H9 (cell line): ENCODE measurements at regions not wholly inside any gene's neighbourhood (a gene's known extent, or its start where the extent isn't known, plus 50 kb on each side); places are given as distances from the start of the nearest gene placed in this dataset.

Experiments used
- DNase-seq: peaks from one replicate; pipeline ENCODE4 v3.0.0-alpha.2; 2017
- H2AFZ ChIP-seq: one replicate; pipeline ENCODE4 v1.6.1; 2013; ENCODE audit warnings: mild to moderate bottlenecking, low read length, control low read depth, moderate library complexity
- H2AK5ac ChIP-seq: 2 replicates; pipeline ENCODE4 v1.6.1; 2013; ENCODE audit warnings: low read length, control low read depth, mixed read lengths; ENCODE audit not compliant: insufficient read length
- H2BK120ac ChIP-seq: one replicate; pipeline ENCODE4 v1.6.1; 2013; ENCODE audit warnings: low read depth, mild to moderate bottlenecking, low read length, control low read depth, inconsistent platforms; ENCODE audit not compliant: poor library complexity, severe bottlenecking
- H2BK12ac ChIP-seq: 2 replicates; pipeline ENCODE4 v1.6.1; 2013; ENCODE audit warnings: low read length, control low read depth, mixed read lengths, low read depth; ENCODE audit not compliant: insufficient read length
- H2BK15ac ChIP-seq: 2 replicates; pipeline ENCODE4 v1.6.1; 2013; ENCODE audit warnings: low read depth, low read length, control low read depth
- H2BK20ac ChIP-seq: one replicate; pipeline ENCODE4 v1.6.1; 2013; ENCODE audit warnings: low read depth, mild to moderate bottlenecking, low read length, control low read depth, inconsistent platforms; ENCODE audit not compliant: poor library complexity, severe bottlenecking
- H2BK5ac ChIP-seq: 2 replicates; pipeline ENCODE4 v1.6.1; 2013; ENCODE audit warnings: low read length, control low read depth, mixed read lengths; ENCODE audit not compliant: insufficient read length
- H3K14ac ChIP-seq: 2 replicates; pipeline ENCODE4 v1.6.1; 2013; ENCODE audit warnings: low read length, control low read depth; ENCODE audit not compliant: insufficient read depth
- H3K18ac ChIP-seq: 2 replicates; pipeline ENCODE4 v1.6.1; 2013; ENCODE audit warnings: low read depth, mild to moderate bottlenecking, mixed read lengths, low read length, control low read depth; ENCODE audit not compliant: insufficient read length
- H3K23ac ChIP-seq: 2 replicates; pipeline ENCODE4 v1.6.1; 2013; ENCODE audit warnings: low read length, control low read depth, mixed read lengths, low read depth; ENCODE audit not compliant: insufficient read length
- H3K23me2 ChIP-seq: 2 replicates; pipeline ENCODE4 v1.6.1; 2013; ENCODE audit warnings: low read depth, mild to moderate bottlenecking, mixed read lengths, low read length, control low read depth; ENCODE audit not compliant: insufficient read length, poor library complexity, severe bottlenecking
- H3K27ac ChIP-seq: 2 replicates; pipeline ENCODE4 v1.5.1; 2013; ENCODE audit warnings: low read length, control low read depth, mixed read lengths, low read depth; ENCODE audit not compliant: insufficient read length
- H3K27me3 ChIP-seq: 2 replicates; pipeline ENCODE4 v1.6.1; 2013; ENCODE audit warnings: low read length, control low read depth, inconsistent platforms; ENCODE audit not compliant: insufficient read depth
- H3K4ac ChIP-seq: 2 replicates; pipeline ENCODE4 v1.6.1; 2013; ENCODE audit warnings: low read depth, mild to moderate bottlenecking, control low read depth, inconsistent platforms, low read length, moderate library complexity
- H3K4me1 ChIP-seq: 2 replicates; pipeline ENCODE4 v1.6.1; 2013; ENCODE audit warnings: low read length, control low read depth, inconsistent platforms; ENCODE audit not compliant: insufficient read depth
- H3K4me2 ChIP-seq: 2 replicates; pipeline ENCODE4 v1.6.1; 2013; ENCODE audit warnings: low read length, control low read depth, mixed read lengths; ENCODE audit not compliant: insufficient read length, insufficient read depth
- H3K56ac ChIP-seq: 2 replicates; pipeline ENCODE4 v1.6.1; 2013; ENCODE audit warnings: low read depth, mild to moderate bottlenecking, mixed read lengths, low read length, control low read depth; ENCODE audit not compliant: insufficient read length
- H3K79me1 ChIP-seq: 2 replicates; pipeline ENCODE4 v1.6.1; 2013; ENCODE audit warnings: low read depth, mild to moderate bottlenecking, moderate library complexity, low read length, control low read depth, inconsistent platforms; ENCODE audit not compliant: insufficient read depth, poor library complexity, severe bottlenecking
- H3K79me2 ChIP-seq: 2 replicates; pipeline ENCODE4 v1.6.1; 2013; ENCODE audit warnings: low read length, control low read depth, inconsistent platforms; ENCODE audit not compliant: insufficient read depth
- H3K9ac ChIP-seq: 2 replicates; pipeline ENCODE4 v1.6.1; 2013; ENCODE audit warnings: low read length, control low read depth, mixed read lengths; ENCODE audit not compliant: insufficient read length; ENCODE audit errors: extremely low read depth
- H3K9me3 ChIP-seq: one replicate; pipeline ENCODE4 v1.6.1; 2013; ENCODE audit warnings: low read depth, low read length, inconsistent platforms; ENCODE audit not compliant: control insufficient read depth
- H3T11ph ChIP-seq: one replicate; pipeline ENCODE4 v1.6.1; 2013; ENCODE audit warnings: mild to moderate bottlenecking, low read length, control low read depth, inconsistent platforms
- H4K20me1 ChIP-seq: one replicate; pipeline ENCODE4 v1.6.1; 2013; ENCODE audit not compliant: control insufficient read depth, insufficient read length, insufficient read depth
- H4K5ac ChIP-seq: 2 replicates; pipeline ENCODE4 v1.6.1; 2013; ENCODE audit warnings: low read depth, mild to moderate bottlenecking, mixed read lengths, low read length, control low read depth; ENCODE audit not compliant: insufficient read length
- H4K8ac ChIP-seq: replicated peaks from 2 replicates; pipeline ENCODE4 v1.6.1; 2013; ENCODE audit warnings: low read length, control low read depth, mixed read lengths, low read depth; ENCODE audit not compliant: insufficient read length
- H4K91ac ChIP-seq: 2 replicates; pipeline ENCODE4 v1.6.1; 2013; ENCODE audit warnings: low read depth, mild to moderate bottlenecking, moderate library complexity, mixed read lengths, low read length, control low read depth; ENCODE audit not compliant: insufficient read length
- H3K27ac Mint-ChIP-seq, 3 experiments: 2 replicates in 2 of 3; 3 replicates in 1 of 3; pipeline ENCODE4 v1.8.0; 2020 to 2021; ENCODE audit warnings: mixed read lengths in 3 of 3, mild to moderate bottlenecking in 1 of 3, moderate library complexity in 1 of 3
- H3K27me3 Mint-ChIP-seq: 2 replicates; pipeline ENCODE4 v1.8.0; 2021; ENCODE audit warnings: low read depth, mild to moderate bottlenecking, moderate library complexity, mixed read lengths
- H3K36me3 Mint-ChIP-seq, 3 experiments: 2 replicates in 2 of 3; 3 replicates in 1 of 3; pipeline ENCODE4 v1.8.0; 2020 to 2021; ENCODE audit warnings: low read depth in 3 of 3, mixed read lengths in 3 of 3; ENCODE audit not compliant: insufficient read depth in 1 of 3
- H3K4me1 Mint-ChIP-seq, 2 experiments: 2 replicates each; pipeline ENCODE4 v1.8.0; 2020; ENCODE audit warnings: mixed read lengths in 2 of 2
- H3K4me3 Mint-ChIP-seq, 2 experiments: 2 replicates in 1 of 2; 3 replicates in 1 of 2; pipeline ENCODE4 v1.8.0; 2020 to 2021; ENCODE audit warnings: mild to moderate bottlenecking in 2 of 2, mixed read lengths in 2 of 2, moderate library complexity in 1 of 2
- H3K9me3 Mint-ChIP-seq, 2 experiments: 2 replicates in 1 of 2; 3 replicates in 1 of 2; pipeline ENCODE4 v1.8.0; 2020; ENCODE audit warnings: mild to moderate bottlenecking in 2 of 2, mixed read lengths in 2 of 2, moderate library complexity in 1 of 2
- CTCF ChIP-seq: fragments of 200-600 bp; sonication (generic); conservative IDR thresholded peaks from 3 replicates; pipeline ENCODE4 v1.8.0; 2021; ENCODE audit warnings: antibody characterized with exemption, mild to moderate bottlenecking
- WGBS: extraction: QIAGEN DNeasy Blood & Tissue Kit; methylation state at CpG from one replicate; pipeline ENCODE4 v1.1.7; 2013; ENCODE audit warnings: missing lambda C conversion rate, low lambda C conversion rate, mixed read lengths; ENCODE audit not compliant: insufficient read length; ENCODE audit errors: extremely low coverage; 5-methylcytosine and 5-hydroxymethylcytosine counted together

DNA sequence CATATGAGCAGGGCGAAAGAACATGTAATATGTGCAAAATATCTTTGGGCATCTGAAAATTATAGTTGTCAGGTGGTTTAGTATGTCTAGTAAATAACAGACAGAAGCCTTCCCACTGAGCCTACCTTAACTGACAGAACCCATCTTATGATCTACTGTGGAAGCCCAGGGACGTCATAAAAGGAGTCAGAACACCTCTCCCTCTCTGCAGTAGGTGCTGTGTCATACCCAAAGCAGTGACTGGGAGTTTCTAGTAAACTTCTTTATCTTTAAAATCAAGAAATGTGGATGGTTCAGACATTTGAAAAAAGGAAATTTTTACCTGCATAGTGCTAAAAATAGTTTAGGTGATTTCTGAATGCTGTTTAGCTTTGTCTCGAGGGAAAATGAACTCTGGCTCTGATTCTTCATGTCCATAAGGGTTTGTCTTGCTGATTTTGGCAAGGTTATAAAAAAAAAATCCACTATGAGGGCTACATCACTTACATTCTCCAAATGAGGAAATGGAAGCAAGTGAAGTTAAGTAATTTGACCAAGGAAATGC, 104.0 kb downstream of the NUDT12 start:
- no peak for DNase-seq
- H3K27me3 ChIP-seq = no peaks in the 10 kb centered on the region
- no peak overlapping the region for H3K27ac Mint-ChIP-seq
- H3K4me2 ChIP-seq = no peak overlapping the region
- H4K5ac ChIP-seq = no peak overlapping the region
- H3K23ac ChIP-seq = no peak overlapping the region
- H2BK5ac ChIP-seq = no peak overlapping the region
- H3K27me3 Mint-ChIP-seq = no peaks in the 10 kb centered on the region; the same call in 1 of the 2 replicates
- H2BK15ac ChIP-seq = no peak overlapping the region
- no peak overlapping the region for H3K9ac ChIP-seq
- H3T11ph ChIP-seq = no peak overlapping the region
- H3K18ac ChIP-seq = no peak overlapping the region
- no CpG with 5 or more reads among the region's 3 CpGs for whole genome bisulfite sequencing
- H3K56ac ChIP-seq = no peak overlapping the region
- no peaks in the 10 kb centered on the region for H3K79me2 ChIP-seq
- H3K79me1 ChIP-seq = no peaks in the 10 kb centered on the region
- H3K9me3 Mint-ChIP-seq = no peaks in the 10 kb centered on the region
- H3K4me1 Mint-ChIP-seq = no peaks in the 10 kb centered on the region
- H3K9me3 ChIP-seq = no peaks in the 10 kb centered on the region
- no peak for TF ChIP-seq CTCF
- H4K20me1 ChIP-seq = no peaks in the 10 kb centered on the region
- H3K27ac ChIP-seq = no peak overlapping the region
- no peak overlapping the region for H3K4ac ChIP-seq
- H3K14ac ChIP-seq = no peak overlapping the region
- no peak overlapping the region for H2BK20ac ChIP-seq
- H4K91ac ChIP-seq = no peak overlapping the region
- H3K4me1 ChIP-seq = no peaks in the 10 kb centered on the region
- H2BK12ac ChIP-seq = no peak overlapping the region
- H3K23me2 ChIP-seq = no peaks in the 10 kb centered on the region
- H2AFZ ChIP-seq = no peak overlapping the region
- H2BK120ac ChIP-seq = no peak overlapping the region
- no peak overlapping the region for H3K4me3 Mint-ChIP-seq
- H4K8ac ChIP-seq = no peak overlapping the region
- H2AK5ac ChIP-seq = no peak overlapping the region
- H3K36me3 Mint-ChIP-seq = no peaks in the 10 kb centered on the region
